ENCODE measurements at regions not wholly inside any gene's neighbourhood (a gene's known extent, or its start where the extent isn't known, plus 50 kb on each side); places are given as distances from the start of the nearest gene placed in this dataset.

- FAIRE-seq = no peak
Measured at GRCh38 chr5:175236176-175236575, 207.8 kb downstream of the DRD1 start.

- FAIRE-seq = no peak
Measured at GRCh38 chr5:175235251-175235960, 208.6 kb downstream of the DRD1 start.

- FAIRE-seq = no peak
Measured at GRCh38 chr5:175230299-175230698, 213.7 kb downstream of the DRD1 start.

GRCh38 chr5:175226506-175226905 is 217.5 kb downstream of the DRD1 start:
- no peak for FAIRE-seq

- no peak for FAIRE-seq
Measured at GRCh38 chr5:175223291-175223690, 220.7 kb downstream of the DRD1 start.

GRCh38 chr5:175222621-175223020 is 221.4 kb downstream of the DRD1 start:
- no peak for FAIRE-seq

- no peak for FAIRE-seq
Measured at GRCh38 chr5:175220549-175220948, 223.4 kb downstream of the DRD1 start.

- FAIRE-seq = no peak
Measured at GRCh38 chr5:175219366-175219765, 224.6 kb downstream of the DRD1 start.

GRCh38 chr5:175216991-175217390 is 227.0 kb downstream of the DRD1 start:
- FAIRE-seq = no peak

GRCh38 chr5:175215906-175216305 is 228.1 kb downstream of the DRD1 start:
- no peak for FAIRE-seq

GRCh38 chr5:175214152-175214551 is 229.8 kb downstream of the DRD1 start:
- no peak for FAIRE-seq

- no peak for FAIRE-seq
Measured at GRCh38 chr5:175211956-175212756, 231.8 kb downstream of the DRD1 start.

GRCh38 chr5:175207321-175208040 is 236.5 kb downstream of the DRD1 start:
- FAIRE-seq = no peak

- FAIRE-seq = no peak
Measured at GRCh38 chr5:175206669-175207068, 237.3 kb downstream of the DRD1 start.

GRCh38 chr5:175202463-175203068 is 241.4 kb downstream of the DRD1 start:
- FAIRE-seq = no peak

GRCh38 chr5:175201393-175201792 is 242.6 kb downstream of the DRD1 start:
- FAIRE-seq = no peak

GRCh38 chr5:175195698-175196656 is 248.0 kb downstream of the DRD1 start:
- no peak for FAIRE-seq

- FAIRE-seq = no peak
Measured at GRCh38 chr5:175181331-175181730, 262.7 kb downstream of the DRD1 start.

- no peak for FAIRE-seq
Measured at GRCh38 chr5:175170899-175171298, 273.1 kb downstream of the DRD1 start.

GRCh38 chr5:175168882-175169507 is 275.0 kb downstream of the DRD1 start:
- FAIRE-seq = no peak

- no peak for FAIRE-seq
Measured at GRCh38 chr5:175166026-175166425, 278.0 kb downstream of the DRD1 start.

Data from colon (tissue), 2 donors.